GM04504 (cell line): ENCODE measurements at regions not wholly inside any gene's neighbourhood (a gene's known extent, or its start where the extent isn't known, plus 50 kb on each side); places are given as distances from the start of the nearest gene placed in this dataset.
A peak's percentile ranks its signal among the peaks of the same experiment; 100 is the strongest.

Experiments used
- DNase-seq: peaks from one replicate; pipeline ENCODE4 v3.0.0-alpha.2; 2012; ENCODE audit warnings: low read depth

DNA sequence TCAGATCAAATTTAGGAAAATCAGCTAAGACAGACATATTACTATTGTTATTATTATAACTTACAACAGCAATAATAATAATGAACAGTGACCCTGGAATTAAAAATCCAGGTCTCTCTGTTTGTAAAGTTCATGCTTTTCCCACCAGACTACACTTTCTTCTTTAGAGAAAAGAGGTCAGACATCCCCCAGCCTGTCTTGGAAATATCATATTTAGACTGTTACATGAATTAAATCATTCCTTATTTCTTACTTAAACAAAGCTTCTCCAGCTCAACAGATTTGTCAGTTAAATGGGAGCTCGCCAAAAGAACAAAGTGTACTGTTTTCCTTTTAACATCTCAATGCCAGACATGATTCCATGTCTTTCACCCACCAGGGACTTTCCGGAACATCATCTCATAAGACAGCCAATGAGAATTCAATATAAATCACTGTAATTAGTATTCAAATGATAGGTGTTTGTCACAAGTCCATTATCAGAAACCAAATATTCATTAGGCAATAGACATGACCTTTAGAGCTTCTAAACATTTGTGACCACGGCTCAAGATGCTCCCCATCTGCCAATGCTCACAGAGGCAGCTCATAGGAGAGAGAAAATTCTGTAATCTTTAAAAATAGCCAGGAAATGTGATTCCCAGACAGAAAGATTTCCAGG is 351.9 kb downstream of the ENC1 start:
- DNase-seq, result no peak

DNA sequence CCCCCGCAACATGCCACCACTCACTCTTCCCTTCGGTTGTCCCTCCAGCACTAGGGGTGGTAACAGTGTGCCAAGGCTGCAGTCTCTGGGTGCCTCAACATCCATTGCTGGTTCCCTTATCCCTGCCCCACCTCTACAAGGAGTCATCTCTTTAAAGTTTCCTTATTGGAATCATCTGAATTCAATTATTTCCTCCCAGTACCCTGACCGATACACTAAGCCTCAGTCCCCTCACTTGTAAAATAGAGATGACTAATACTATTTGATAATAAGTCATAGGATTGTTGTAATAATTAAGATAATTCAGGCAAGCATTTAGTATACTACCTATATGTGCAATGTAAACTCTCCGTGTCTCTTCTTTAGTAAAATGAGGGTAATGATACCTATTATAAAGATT is 352.5 kb downstream of the ENC1 start:
- DNase-seq, result no peak

DNA sequence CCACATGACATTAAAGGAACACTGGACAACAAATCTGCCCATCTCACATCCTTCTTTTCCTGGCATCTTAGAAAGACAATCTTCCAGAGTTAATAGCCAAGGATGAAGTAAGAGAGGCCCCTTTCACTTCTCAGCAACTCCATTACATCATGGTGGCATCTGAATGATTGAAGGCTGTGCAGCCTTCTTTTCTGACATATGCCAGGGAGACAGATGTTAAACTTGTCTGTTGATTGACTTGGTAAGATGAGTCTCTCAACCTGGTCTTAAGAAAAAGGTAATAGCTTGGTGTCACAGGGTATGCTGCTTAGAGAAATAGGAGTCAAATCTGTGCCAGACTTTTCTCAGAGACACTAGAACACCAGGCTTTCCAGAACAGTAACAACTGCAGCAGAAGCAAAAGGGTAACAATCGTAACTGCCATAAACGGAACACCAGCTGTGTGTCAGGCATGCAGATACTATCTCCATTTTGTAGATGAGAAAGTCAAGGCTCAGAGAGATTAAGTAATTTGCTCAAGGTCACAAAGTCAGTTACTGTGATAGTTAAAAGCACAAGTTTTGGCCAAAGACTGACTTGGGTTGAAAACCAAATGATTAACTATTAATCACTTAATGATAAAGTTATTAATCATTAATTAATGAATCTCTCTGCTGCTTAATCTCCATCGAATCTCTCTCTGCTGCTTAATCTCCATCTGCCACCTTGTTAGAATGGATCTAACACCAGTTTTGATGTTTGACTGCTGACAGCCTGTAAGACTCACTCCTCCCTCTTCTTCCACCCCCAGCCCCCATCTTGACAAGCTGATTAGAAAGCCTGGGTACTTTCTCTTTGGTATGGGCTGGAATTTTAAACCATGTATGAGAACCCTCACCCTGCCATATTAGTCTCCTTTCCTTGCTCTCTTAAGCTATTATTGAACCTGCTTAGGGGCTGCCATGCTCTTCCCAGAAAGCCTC is 353.5 kb downstream of the ENC1 start:
- no peak for DNase-seq

DNA sequence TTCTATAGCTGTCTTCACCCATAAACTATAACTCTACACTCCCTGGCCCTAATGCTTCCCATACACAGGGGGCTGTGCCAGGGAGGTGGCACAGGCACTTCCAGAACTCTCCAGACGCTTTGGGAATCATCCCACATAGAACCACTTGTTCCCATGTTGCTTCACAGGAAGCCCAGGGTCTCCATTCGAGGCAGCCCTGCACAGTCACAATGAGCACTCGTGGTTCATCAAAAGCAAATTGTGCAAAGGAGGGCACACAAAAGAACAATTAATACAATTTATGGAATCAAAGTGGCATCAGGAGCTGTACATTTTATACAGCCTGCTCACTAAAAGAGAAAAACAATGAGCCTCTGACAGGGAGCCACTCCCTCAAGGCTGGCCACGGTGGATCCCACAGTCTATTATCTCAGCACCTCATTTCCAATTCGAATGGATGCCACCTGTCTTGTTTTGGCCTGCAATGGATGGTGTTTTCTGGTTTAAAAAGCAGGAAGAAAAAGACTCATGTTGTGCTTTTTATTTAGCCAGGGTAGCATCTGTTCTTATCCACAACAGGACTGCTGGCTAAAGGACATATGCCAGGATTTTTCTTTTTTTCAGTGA is 354.8 kb downstream of the ENC1 start:
- no peak for DNase-seq

DNA sequence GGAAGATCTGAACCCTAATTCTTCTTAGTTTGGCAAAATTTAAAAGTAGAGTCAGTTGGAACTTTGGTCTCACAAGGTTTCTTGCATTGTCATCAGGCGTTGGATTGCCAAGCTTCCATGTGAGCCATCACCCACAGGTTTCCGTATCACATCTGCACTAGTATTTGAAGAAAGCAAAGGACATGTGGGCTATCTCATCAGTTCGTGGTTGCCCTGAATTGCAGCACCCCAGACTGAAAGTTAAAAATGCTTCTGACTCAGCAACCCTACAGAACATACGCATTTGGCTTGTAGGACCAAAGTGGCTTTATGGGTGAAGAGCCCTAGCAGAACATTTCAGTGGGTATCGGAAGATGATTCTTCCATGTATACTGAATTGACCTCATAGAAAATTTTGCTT is 358.0 kb downstream of the ENC1 start:
- DNase-seq, result no peak

DNA sequence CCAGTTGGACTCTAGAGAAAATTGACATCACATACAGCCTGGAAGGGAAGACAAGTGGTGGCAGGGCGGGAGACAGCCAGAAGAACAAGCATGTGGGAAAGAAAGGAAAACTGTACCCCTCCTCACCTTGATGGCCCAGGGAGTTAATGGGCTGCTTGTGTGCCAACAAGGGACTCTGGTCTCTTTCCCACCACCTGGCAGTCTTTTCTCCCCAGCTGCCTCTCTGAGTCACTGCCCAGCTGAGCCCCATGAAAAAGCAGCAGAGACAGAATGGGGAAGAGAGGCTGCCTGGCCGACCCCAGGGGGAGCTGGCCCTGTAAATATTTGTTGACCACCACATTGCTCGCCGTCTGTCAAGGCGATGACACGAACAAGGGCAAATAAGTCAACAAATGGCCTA is 359.4 kb downstream of the ENC1 start:
- no peak for DNase-seq

DNA sequence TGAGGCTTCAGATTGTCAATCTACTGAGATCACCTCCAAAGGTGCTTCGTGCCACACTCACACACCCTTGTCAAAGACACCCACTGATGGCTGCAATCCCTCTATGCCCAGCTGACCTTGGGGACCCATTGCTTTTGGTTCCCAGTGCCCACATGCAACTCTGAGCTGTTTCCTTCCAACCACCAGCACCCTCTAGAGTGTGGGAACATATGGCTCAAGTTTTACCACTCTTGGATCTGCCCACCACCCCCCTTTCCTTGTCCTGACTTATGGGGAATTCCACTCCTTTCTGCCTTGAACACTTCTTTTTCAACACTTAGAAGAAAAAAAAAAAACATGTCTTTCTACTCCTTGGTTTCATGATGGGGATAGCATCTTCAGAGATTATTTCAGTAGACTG is 360.2 kb downstream of the ENC1 start:
- DNase-seq, result no peak

DNA sequence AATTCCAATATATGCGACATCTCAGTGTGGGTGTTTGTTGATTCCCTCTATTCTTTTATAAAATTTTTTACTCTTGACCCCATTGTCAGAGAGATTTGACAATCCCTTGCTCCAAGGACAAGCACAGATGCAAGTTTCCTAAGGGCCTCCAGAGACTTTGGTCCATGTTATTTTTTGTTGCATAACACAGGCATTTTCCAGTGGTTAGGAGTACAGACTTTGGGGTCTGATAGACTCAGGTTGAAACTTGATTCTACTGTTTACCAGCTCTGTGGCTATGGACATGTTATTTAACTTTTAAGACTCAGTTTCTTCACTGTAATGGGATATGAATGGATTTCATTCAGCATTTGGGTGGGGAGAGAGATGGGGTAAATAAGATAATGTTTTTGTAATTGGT is 361.3 kb downstream of the ENC1 start:
- DNase-seq, result no peak

DNA sequence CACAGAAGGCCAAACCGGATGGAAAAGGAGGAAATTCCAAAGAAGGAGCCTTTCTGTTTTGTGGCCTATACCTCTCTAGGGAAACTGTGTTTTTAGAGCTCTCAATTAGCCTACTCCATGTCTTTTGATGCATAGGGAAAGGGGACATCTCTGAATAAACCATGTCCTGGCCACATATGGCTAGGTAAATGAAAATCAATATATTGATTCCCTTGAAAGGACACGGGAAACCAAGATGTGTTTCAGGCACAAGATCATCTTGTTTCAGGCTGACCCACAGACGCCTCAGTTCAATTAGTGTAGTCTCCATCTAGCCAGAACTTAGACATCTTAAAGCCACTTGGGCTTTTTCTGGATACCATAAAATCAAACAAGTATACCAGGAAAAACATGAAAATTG is 363.1 kb downstream of the ENC1 start:
- no peak for DNase-seq

DNA sequence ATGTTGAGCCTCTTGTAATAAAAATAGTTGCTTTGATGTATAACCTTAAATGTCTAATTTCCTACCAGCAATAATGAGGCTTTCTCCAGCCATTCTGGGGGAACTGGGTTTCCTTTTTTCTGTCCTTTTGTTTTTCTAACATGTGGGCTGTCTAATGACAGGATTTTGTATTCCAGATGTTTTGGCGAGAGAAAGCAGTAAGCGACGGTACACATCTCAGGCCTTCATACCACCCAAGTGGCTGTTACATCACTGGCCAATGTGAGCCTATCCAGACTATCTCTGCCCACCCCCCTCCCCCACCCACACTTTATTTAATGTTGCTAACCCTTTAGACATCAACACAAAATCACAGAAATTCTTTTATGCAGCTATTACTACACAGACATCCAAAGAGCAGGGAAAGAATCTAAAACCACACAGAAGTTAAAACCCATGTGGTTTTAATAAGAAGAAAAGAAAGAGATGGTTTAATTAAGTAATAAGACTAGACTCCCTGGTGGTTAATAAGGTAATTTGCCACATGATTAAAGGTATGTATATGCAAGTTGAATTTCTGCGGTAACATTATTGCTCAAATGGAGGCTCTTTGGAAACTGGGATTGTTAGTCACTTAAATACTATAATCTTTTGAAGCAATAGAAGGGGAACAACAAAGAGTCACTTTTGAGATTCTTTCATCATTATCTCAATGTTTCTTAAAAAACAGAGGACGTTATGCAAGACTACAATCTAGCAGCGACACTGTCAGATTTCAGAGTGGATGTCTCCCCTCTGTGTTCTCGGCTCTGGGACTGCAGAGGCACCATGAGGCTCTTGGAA is 365.1 kb downstream of the ENC1 start:
- peak; percentile 69 for DNase-seq

DNA sequence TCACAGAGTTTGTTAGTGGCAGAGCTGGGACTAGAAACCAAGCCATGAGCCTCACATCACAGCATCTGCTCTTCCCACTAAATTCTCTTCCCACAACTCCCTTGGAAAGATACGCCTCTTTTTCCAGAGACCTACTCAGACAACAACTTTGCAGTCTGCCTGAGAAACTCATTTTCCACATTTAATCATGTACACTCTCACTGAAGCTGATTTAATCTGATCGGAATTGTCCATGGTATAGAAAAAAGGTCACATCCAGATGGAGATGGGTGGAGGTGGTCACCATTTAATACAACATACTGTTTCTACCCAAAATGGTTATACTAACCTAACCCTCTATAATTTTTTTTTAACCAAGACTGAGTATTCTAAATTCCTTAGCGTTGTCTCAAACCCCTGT is 366.2 kb downstream of the ENC1 start:
- DNase-seq, result no peak

DNA sequence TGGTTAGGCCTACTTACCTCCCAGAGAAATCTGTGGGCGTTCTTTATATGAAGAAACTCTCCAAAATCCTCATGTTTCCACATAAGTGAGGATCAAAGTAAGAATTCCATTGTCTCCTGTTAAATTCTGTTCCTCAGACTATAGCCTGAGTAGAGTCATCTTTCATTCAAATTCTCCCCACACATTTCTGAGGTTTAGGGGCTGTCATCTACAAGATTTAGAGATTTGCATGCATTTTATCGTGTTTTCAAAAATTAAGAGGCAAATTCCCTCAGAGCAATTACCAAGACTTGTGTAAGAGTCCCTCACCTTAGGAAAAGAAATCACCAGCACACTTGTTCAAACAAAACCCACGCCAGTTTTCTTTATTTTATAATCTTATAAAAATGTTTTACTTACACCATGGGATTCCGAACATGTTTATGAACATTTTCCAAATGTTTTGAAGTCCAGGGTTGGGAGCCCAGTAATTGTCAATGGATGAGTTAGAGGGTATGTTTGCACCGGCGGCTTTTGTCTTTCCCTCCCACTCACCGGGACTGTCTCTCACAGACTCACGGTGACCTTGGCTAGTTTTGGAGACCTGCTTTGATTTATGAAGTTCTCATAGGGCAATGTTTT is 367.6 kb downstream of the ENC1 start:
- no peak for DNase-seq

DNA sequence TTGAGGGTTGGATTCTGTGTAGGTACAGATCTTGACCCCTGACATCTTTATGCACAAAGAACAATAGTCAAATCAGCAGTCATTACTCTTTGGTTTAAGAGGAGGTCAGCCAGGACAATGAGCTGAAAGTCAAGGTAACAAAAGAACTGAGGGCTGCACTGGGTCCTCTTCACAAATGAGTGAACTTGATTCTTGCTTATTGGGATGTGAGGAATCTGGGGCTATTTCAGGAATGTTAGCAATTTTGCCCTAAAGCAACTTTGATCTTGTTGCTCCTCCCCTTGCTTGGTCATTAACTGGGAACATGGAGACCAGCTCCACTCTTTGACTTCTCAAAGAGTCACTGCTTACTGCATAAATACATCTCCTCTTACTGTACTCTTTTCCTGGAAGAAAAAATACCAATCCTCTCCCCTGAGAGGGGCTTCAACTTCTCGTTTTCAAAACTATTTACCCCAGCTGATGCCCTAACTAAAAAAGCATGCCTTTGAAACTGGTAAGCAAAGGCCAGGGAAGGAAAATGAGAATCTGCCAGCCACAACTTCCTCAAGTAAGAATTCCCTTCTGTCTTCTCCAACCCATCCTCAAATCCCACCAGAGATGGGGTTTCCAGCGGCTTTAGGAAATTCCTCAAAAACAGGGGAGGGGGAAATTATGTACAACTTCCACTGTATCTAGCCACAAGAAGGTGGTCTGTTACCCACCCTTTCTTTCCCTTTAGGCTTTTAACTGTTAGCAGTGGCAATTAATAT is 368.3 kb downstream of the ENC1 start:
- no peak for DNase-seq

DNA sequence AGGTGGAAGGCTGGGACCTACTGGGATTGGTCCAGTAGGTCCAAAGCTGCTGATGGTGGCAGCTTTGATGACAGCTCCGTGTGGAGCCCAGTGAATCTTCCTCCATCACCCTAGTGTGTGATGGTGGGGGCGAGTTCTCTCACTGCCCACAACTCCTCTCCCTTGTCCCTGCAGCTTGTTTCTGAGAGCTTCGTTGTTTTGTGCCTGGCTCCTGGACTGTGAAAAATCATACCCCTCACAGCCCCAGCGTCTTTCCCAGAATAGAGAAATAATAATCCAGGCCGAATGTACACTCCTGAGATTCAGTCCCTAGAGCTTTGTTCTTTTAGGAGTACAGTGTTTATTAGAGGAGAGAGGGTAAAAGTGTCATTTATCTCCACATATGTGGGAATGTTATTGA is 372.2 kb downstream of the ENC1 start:
- no peak for DNase-seq

DNA sequence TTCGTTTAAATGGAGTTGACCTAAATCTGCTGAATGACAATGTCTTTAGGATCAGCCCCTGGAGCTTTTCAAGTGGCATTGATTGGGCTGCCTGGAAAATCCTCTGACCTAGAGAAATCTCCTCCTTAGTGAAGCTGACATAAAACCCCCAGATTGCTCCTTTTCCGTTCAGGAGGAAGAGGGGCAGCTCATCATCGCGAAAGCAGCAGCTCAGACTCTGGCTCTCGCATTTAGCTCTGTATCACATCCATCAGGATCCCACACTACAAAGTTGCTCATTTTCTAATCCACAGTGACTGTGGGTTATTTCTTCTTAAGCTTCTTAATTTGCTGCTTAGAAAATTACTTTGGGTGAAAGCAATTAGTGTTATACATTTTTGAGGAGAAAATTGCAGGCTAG is 373.7 kb downstream of the ENC1 start:
- DNase-seq, result no peak

DNA sequence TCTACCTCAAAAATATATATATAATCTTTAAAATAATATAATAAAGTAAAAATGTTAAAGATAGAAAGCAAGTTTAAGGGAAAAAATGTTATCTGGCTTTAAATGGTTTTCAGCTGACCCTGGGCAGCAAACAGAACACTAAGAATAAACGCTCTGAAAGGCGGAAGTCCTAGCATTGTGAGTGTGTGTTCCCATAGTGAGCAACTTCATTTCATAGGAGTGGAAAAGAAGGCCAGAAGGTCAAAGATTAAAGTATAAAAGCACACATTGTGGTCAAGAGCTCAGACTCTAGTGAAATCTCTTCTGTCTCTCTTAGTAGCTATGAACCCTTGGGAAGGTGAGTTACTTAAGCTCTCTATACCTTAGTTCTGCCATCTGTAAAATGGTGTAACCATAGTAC is 374.4 kb downstream of the ENC1 start:
- DNase-seq, result no peak

DNA sequence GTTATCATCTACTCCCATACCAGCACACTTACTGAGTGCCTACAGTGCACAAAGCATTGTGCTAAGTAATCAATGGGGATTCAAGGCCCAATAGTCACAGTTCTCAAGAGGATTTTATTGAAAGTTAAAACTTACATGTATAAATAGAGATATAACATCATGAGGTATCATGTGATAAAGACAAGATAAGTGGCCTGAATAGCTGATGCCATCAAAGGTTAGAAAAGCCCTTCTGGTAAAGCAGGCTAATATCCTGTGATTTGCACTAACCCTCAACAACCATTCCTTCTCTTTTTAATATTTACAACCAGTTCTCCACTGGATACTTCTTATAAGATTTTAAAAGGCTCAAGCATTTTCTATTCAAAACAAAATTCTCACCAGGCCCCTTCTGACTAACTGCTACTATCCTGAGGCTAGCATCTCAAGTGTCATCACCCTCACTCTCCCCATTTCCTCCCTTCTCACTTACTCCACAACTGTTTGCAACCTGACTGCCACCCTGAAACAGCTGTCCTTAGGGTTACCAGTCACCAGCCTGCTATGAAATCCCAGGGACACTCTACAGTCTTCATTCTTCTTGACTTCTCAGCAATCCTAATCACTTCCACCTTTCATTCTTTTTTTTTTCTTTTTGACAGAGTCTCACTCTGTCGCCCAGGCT is 377.9 kb downstream of the ENC1 start:
- no peak for DNase-seq

DNA sequence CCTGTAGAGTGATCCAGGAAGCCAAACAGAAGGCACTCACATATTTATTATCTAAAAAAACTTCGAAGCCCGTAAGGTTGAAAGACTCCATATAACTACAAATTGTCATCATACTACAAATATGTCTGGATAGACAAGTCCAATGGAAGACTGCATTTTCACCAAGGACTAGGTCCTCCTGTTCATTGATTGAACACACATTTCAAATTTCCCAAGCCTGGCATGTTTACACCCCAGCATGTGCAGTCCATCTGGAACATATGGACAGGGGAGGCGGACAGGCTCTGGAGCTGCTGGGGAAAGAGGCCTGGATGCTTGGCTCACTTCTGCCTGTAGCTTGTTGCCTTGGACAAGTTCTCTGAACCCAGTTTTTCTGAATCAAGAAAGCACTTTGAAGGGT is 378.7 kb downstream of the ENC1 start:
- peak; percentile 56 for DNase-seq

DNA sequence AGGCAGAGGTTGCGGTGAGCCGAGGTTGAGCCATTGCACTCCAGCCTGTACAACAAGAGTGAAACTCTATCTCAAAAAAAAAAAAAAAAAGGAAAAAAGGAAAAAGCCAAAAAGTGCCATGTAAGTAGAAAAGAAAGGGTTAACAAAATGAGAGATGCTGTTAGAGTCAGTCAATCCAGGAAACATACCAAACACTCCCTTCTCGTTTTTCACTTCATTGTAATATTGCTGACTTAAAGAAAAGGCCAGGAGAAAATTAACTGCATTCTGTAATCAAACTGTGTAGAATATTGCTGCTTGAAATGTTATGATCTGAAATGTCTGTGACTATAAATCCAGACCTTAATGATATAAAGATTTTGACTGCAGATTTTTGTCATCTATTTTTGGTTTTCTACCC is 379.1 kb downstream of the ENC1 start:
- DNase-seq, result no peak

DNA sequence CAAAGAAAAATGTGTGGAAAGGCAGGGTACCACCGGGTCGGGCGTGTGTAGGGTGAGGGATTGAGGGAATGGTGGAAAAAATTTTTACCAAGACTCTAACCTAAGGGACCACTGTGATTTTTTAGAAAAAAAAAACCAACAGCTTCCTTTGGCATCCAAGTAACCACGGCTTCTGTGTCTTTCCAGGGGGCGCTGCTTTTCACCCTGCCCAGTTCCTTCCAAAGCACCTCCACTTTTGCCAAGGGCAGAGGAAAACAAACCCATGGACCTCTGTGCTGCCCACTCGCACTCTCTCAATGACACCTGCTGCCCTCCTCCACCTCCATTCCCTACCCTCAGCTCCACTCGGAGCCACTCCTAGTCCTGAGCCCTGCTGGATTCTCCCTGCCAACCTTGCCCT is 381.0 kb downstream of the ENC1 start:
- no peak for DNase-seq

DNA sequence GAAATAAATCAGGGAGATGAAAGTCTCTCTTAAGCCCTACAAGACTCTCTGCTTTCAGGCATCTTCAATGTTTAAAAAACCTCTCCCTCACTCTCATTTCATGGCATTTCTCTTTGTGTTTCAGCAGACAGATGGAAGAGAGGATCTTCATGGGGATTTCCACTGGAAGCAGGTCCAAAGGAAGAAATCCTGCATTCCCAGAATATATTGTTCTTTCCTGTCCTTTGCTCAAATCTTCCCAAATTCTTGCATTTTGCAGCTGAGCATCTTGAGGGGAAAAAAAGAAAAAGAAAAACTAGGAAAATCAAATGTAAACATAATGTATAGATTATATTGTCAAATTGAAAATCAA is 382.2 kb downstream of the ENC1 start:
- no peak for DNase-seq
